ENCODE measurements at regions not wholly inside any gene's neighbourhood (a gene's known extent, or its start where the extent isn't known, plus 50 kb on each side); places are given as distances from the start of the nearest gene placed in this dataset.
A peak's percentile ranks its signal among the peaks of the same experiment; 100 is the strongest.

GRCh38 chr18:78303519-78304191 is 676.0 kb upstream of the SALL3 start:
- Histone ChIP-seq H3K4me1 (ENCODE audit: insufficient read depth) (no peaks in the 10 kb centered on the region), H3K27ac (ENCODE audit: low read depth) (no peak overlapping the region), H3K36me3 (ENCODE audit: insufficient read depth) (no peaks in the 10 kb centered on the region), H3K4me3 (ENCODE audit: low read depth, low read length) (no peak overlapping the region)
- DNase-seq (ENCODE audit: extremely low spot score), result no peak
- WGBS, result 49% methylated on average over 15 of the region's 15 CpGs

DNA sequence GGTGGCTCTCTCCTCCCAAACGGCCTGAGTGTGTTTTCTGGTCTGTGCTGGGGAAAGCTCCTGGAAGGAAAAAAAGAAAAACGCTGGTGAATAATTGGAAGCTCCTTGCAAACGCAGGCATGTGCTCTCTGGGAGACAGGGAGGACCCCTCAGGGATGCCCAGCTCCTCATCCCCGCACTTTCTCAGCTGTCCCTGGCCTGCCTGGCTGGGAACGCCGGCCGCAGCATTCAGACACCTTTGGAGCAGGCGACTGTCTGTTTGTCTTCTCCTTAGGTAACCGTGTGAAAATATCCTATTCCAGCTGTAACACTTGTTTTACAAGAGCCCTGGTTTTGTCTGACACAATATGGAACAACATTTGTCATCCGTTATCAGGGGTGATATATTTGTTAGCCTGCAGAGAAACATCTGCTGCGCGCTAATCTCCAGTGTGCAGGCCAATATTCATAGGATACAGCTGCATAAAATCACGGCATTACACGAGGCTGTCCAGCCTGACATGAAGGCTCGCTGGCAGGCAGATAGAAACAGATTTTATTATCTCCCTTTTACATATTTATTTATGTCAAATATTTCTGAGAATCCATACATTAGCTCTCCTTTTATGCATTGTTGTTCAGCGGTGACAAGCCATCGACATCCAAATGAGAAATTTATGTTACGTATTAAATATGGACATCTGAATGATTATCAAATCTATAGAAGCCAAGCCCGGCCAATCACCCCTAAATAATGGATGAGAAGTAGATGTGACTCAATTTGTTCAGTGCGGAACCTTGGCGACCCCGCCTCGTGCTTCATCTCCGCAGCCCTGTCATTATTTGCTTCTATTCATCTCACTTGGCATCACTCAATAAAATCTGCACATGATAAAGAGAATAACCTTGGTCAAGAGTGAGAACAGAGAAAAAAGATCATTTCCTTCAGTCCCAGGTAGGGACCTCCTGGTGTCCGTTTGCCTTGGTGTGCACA is 675.1 kb upstream of the SALL3 start:
- no peak overlapping the region for H3K4me3 ChIP-seq (ENCODE audit: low read depth, low read length)
- DNase-seq (ENCODE audit: extremely low spot score), result peak; percentile 23
- H3K4me1 ChIP-seq (ENCODE audit: insufficient read depth), result no peaks in the 10 kb centered on the region
- 39% methylated on average over 25 of the region's 25 CpGs for WGBS
- H3K27ac ChIP-seq (ENCODE audit: low read depth), result no peak overlapping the region
- no peaks in the 10 kb centered on the region for H3K36me3 ChIP-seq (ENCODE audit: insufficient read depth)

DNA sequence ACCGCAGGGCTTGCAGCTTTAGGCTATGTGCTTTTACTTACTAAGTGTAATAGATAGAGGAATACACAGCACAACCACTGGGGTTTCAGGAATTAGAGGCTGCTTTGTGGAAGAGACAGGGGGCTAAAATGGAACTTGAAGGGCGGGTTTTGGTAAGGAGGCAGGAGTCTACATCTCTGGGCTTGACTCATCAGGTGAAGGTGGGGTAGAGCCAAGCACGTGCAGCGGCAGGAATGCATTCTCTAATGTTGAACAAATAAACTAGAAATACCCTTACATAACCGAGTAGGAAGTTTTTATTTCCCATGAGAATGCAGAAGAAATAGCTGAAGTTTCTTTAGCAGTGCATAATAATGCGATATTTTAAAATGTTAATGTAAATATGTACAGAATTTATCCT is 673.8 kb upstream of the SALL3 start:
- H3K27ac ChIP-seq (ENCODE audit: low read depth), result no peak overlapping the region
- H3K4me3 ChIP-seq (ENCODE audit: low read depth, low read length), result no peak overlapping the region
- 84% methylated on average over 6 of the region's 6 CpGs for WGBS
- no peaks in the 10 kb centered on the region for H3K36me3 ChIP-seq (ENCODE audit: insufficient read depth)
- peak; percentile 23 for DNase-seq (ENCODE audit: extremely low spot score)
- H3K4me1 ChIP-seq (ENCODE audit: insufficient read depth), result no peaks in the 10 kb centered on the region

- no peak overlapping the region for H3K27ac ChIP-seq (ENCODE audit: low read depth)
- H3K4me3 ChIP-seq (ENCODE audit: low read depth, low read length), result no peak overlapping the region
- WGBS, result 85% methylated on average over 42 of the region's 42 CpGs
- no peaks in the 10 kb centered on the region for H3K4me1 ChIP-seq (ENCODE audit: insufficient read depth)
- no peak for DNase-seq (ENCODE audit: extremely low spot score)
- H3K36me3 ChIP-seq (ENCODE audit: insufficient read depth), result no peaks in the 10 kb centered on the region
Observed at GRCh38 chr18:78309307-78309706, 670.3 kb upstream of the SALL3 start.

GRCh38 chr18:78309924-78310323 is 669.7 kb upstream of the SALL3 start:
- 33% methylated on average over 8 of the region's 8 CpGs for WGBS

DNA sequence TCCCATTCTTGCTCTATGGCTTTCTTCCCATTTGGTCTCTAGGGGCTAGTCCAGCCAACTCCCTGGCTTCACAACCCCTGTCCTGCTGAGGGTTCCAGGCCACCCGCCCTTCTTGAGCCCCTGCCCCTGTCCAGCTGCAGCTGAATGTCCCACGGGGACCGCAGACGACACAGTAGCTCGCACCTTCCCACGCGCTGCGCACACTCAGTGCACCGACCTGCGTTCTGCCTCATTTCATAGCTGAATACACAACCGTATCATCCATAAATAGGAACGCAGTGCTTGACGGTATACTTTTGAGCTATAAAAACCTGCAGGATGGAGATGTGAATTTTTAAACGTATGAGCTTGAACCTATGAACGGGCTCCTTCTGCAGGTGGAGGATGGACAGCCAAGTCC is 660.4 kb upstream of the SALL3 start:
- H3K4me3 ChIP-seq (ENCODE audit: low read depth, low read length), result no peak overlapping the region
- DNase-seq (ENCODE audit: extremely low spot score), result no peak
- no peaks in the 10 kb centered on the region for H3K36me3 ChIP-seq (ENCODE audit: insufficient read depth)
- WGBS, result 89% methylated on average over 15 of the region's 15 CpGs
- no peak overlapping the region for H3K27ac ChIP-seq (ENCODE audit: low read depth)
- H3K4me1 ChIP-seq (ENCODE audit: insufficient read depth), result no peaks in the 10 kb centered on the region

More at GRCh38 chr18:78309924-78310323, 669.7 kb upstream of the SALL3 start:
- no peak overlapping the region for H3K4me3 ChIP-seq (ENCODE audit: low read depth, low read length)
- H3K27ac ChIP-seq (ENCODE audit: low read depth), result no peak overlapping the region
- no peaks in the 10 kb centered on the region for H3K4me1 ChIP-seq (ENCODE audit: insufficient read depth)
- no peaks in the 10 kb centered on the region for H3K36me3 ChIP-seq (ENCODE audit: insufficient read depth)
- DNase-seq (ENCODE audit: extremely low spot score), result no peak

DNA sequence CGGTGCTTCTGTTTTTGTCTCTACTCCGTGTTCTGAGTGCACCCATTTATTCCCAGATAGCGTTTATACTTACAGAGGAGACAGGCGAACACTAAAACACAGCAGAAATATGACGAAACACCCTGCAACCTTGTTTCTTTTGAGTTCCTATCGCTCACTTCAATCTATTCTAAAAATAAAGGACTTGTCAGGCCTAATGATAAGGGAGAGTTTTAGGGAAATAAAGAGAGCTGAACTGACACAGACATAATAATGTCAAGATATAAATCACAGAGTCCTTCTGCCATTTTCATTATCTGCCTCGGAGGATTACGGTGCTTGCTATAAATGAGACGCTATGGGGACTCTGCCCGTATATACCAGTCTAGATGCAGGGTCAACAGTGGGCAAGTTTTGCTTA is 659.7 kb upstream of the SALL3 start:
- WGBS, result 65% methylated on average over 10 of the region's 10 CpGs

DNA sequence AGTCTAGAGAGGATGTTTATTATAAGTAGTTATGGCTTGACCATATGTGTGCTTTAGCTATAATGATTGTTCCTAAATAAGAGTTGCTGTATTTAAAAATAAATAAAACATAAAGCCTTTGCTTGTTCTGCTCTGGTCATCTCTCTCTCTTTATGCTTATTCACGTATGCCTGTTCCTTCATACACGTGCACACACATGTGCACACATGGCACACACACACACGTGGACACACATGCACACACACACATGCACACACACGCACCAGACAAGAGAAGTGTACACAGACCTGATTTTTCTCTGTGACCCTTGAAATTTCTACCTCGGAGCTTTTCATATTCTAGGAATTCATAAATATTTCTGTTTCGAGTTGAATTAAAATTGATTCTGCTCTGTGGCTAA is 658.2 kb upstream of the SALL3 start:
- H3K4me3 ChIP-seq (ENCODE audit: low read depth, low read length), result no peak overlapping the region
- H3K27ac ChIP-seq (ENCODE audit: low read depth), result no peak overlapping the region
- H3K36me3 ChIP-seq (ENCODE audit: insufficient read depth), result no peaks in the 10 kb centered on the region
- no peak for DNase-seq (ENCODE audit: extremely low spot score)
- 69% methylated on average over 6 of the region's 6 CpGs for WGBS
- no peaks in the 10 kb centered on the region for H3K4me1 ChIP-seq (ENCODE audit: insufficient read depth)

More for the DNA sequence above, 659.7 kb upstream of the SALL3 start:
- Histone ChIP-seq H3K4me1 (ENCODE audit: insufficient read depth) (no peaks in the 10 kb centered on the region), H3K4me3 (ENCODE audit: low read depth, low read length) (no peak overlapping the region), H3K27ac (ENCODE audit: low read depth) (no peak overlapping the region), H3K36me3 (ENCODE audit: insufficient read depth) (no peaks in the 10 kb centered on the region)
- no peak for DNase-seq (ENCODE audit: extremely low spot score)

GRCh38 chr18:78323453-78324197 is 656.0 kb upstream of the SALL3 start:
- no peak overlapping the region for H3K27ac ChIP-seq (ENCODE audit: low read depth)
- DNase-seq (ENCODE audit: extremely low spot score), result no peak
- WGBS, result 68% methylated on average over 14 of the region's 14 CpGs
- no peaks in the 10 kb centered on the region for H3K36me3 ChIP-seq (ENCODE audit: insufficient read depth)
- H3K4me1 ChIP-seq (ENCODE audit: insufficient read depth), result no peaks in the 10 kb centered on the region
- no peak overlapping the region for H3K4me3 ChIP-seq (ENCODE audit: low read depth, low read length)

- H3K4me3 ChIP-seq (ENCODE audit: low read depth, low read length), result no peak overlapping the region
Observed at GRCh38 chr18:78327643-78328042, 652.0 kb upstream of the SALL3 start.

DNA sequence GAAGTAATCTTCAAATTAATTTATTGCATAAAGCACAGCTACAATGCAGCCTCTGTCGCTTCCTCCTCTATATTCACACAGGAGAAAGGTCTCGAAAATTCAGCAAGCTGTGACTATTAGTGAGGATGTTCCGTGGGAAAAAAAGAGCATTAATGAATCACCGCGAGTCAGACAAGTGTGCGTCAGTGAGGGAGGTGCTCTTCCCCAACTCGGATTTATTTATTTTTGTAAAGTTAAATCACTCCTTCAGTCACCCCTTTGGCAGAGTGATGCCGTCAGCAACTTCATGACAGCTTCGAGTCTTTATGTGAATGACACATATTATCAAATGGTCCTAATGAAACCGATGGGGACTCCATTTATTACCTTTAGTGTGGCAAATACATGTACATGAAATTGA is 648.9 kb upstream of the SALL3 start:
- Histone ChIP-seq H3K4me1 (ENCODE audit: insufficient read depth) (no peaks in the 10 kb centered on the region), H3K36me3 (ENCODE audit: insufficient read depth) (no peaks in the 10 kb centered on the region), H3K4me3 (ENCODE audit: low read depth, low read length) (no peak overlapping the region), H3K27ac (ENCODE audit: low read depth) (no peak overlapping the region)
- DNase-seq (ENCODE audit: extremely low spot score), result no peak
- 92% methylated on average over 10 of the region's 10 CpGs for WGBS

More at GRCh38 chr18:78327643-78328042, 652.0 kb upstream of the SALL3 start:
- Histone ChIP-seq H3K36me3 (ENCODE audit: insufficient read depth) (no peaks in the 10 kb centered on the region), H3K4me1 (ENCODE audit: insufficient read depth) (no peaks in the 10 kb centered on the region), H3K27ac (ENCODE audit: low read depth) (no peak overlapping the region)
- WGBS, result 95% methylated on average over 8 of the region's 8 CpGs
- no peak for DNase-seq (ENCODE audit: extremely low spot score)

- no peak overlapping the region for H3K4me3 ChIP-seq (ENCODE audit: low read depth, low read length)
- no peaks in the 10 kb centered on the region for H3K36me3 ChIP-seq (ENCODE audit: insufficient read depth)
- 82% methylated on average over 6 of the region's 6 CpGs for WGBS
- H3K4me1 ChIP-seq (ENCODE audit: insufficient read depth), result no peaks in the 10 kb centered on the region
- no peak overlapping the region for H3K27ac ChIP-seq (ENCODE audit: low read depth)
- no peak for DNase-seq (ENCODE audit: extremely low spot score)
Observed at GRCh38 chr18:78352910-78353309, 626.7 kb upstream of the SALL3 start.

DNA sequence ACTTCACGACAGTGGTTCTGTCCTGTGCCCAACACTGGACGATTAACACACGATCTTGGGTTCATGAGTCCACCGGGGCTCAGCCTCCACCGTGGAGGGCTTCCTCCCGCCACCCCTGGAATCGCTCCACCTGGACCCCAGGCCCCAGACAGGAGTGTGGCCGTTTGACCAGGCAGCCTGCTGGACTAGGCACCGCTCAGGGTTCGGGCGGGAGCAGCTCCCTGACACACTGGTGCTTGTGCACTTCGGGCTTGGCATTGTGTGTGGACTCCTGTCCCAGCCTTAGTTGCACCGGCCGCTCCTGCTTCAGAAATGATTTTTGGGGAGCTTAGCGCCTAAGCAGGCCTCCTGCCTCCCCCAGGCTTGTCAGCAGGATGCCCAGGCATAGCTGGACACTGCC is 617.4 kb upstream of the SALL3 start:
- Histone ChIP-seq H3K36me3 (ENCODE audit: insufficient read depth) (no peaks in the 10 kb centered on the region), H3K4me3 (ENCODE audit: low read depth, low read length) (no peak overlapping the region), H3K27ac (ENCODE audit: low read depth) (no peak overlapping the region), H3K4me1 (ENCODE audit: insufficient read depth) (no peaks in the 10 kb centered on the region)
- DNase-seq (ENCODE audit: extremely low spot score), result no peak
- WGBS, result 87% methylated on average over 15 of the region's 15 CpGs
